ENCODE measurements at regions not wholly inside any gene's neighbourhood (a gene's known extent, or its start where the extent isn't known, plus 50 kb on each side); places are given as distances from the start of the nearest gene placed in this dataset.
"Not testable (repeated sequence)": the region's sequence is repeated elsewhere in the genome, so short reads cannot be mapped to it uniquely, and the experiment has no call there.

- H3K4me3 ChIP-seq (ENCODE audit: low read depth, low read length), result no peak overlapping the region
- no peak for TF ChIP-seq CTCF (IDR thresholded peaks at IDR 0.05; ENCODE audit: borderline replicate concordance, insufficient read depth, low read depth, low read length)
Observed at GRCh38 chr3:69688400-69688799, 50.9 kb upstream of the MITF start.

- no peak for TF ChIP-seq CTCF (IDR thresholded peaks at IDR 0.05; ENCODE audit: borderline replicate concordance, insufficient read depth, low read depth, low read length)
- H3K4me3 ChIP-seq (ENCODE audit: low read depth, low read length), result no peak overlapping the region
Observed at GRCh38 chr3:69687641-69688040, 51.6 kb upstream of the MITF start.

- no peak for TF ChIP-seq CTCF (IDR thresholded peaks at IDR 0.05; ENCODE audit: borderline replicate concordance, insufficient read depth, low read depth, low read length)
- no peak overlapping the region for H3K4me3 ChIP-seq (ENCODE audit: low read depth, low read length)
Observed at GRCh38 chr3:69686056-69686455, 53.2 kb upstream of the MITF start.

- no peak for TF ChIP-seq CTCF (IDR thresholded peaks at IDR 0.05; ENCODE audit: borderline replicate concordance, insufficient read depth, low read depth, low read length)
- no peak overlapping the region for H3K4me3 ChIP-seq (ENCODE audit: low read depth, low read length)
Observed at GRCh38 chr3:69684309-69684961, 54.8 kb upstream of the MITF start.

GRCh38 chr3:69683082-69683806 is 56.0 kb upstream of the MITF start:
- H3K4me3 ChIP-seq (ENCODE audit: low read depth, low read length), result no peak overlapping the region
- no peak for TF ChIP-seq CTCF (IDR thresholded peaks at IDR 0.05; ENCODE audit: borderline replicate concordance, insufficient read depth, low read depth, low read length)

- H3K4me3 ChIP-seq (ENCODE audit: low read depth, low read length), result not testable (repeated sequence)
Observed at GRCh38 chr3:69677456-69677855, 61.8 kb upstream of the MITF start.

GRCh38 chr3:69675786-69676530 is 63.3 kb upstream of the MITF start:
- no peak for TF ChIP-seq CTCF (IDR thresholded peaks at IDR 0.05; ENCODE audit: borderline replicate concordance, insufficient read depth, low read depth, low read length)

More at GRCh38 chr3:69675786-69676530, 63.3 kb upstream of the MITF start:
- no peak overlapping the region for H3K4me3 ChIP-seq (ENCODE audit: low read depth, low read length)

Data from GM12875 (cell line).